ENCODE measurements at regions not wholly inside any gene's neighbourhood (a gene's known extent, or its start where the extent isn't known, plus 50 kb on each side); places are given as distances from the start of the nearest gene placed in this dataset.

DNA sequence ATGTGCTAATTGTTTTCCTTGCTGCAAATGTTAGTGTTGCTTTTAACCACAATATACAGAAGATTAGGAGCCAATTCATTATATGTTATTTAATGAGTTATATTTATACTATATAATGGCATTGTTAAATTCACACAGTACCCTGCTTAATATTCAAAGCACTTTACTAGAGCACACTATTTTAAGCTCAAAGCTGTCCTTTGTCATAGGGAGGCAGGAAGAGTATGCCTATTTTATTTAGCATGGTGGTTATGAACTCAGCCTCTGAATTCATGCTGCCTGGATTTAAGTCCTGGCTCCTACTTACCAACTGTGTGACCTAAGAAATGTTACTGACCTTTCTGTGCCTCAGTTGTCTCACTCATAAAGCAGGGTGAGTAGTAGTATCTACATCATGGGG lies 80.5 kb downstream of the FASTKD2 start:
- no peak overlapping the region for H3K4me3 ChIP-seq
- H3K27me3 ChIP-seq, result no peaks in the 10 kb centered on the region
- no peaks in the 10 kb centered on the region; the same call in 1 of the 2 replicates for H3K36me3 ChIP-seq
- no peak for DNase-seq
- no peaks in the 10 kb centered on the region; the same call in 1 of the 2 replicates for H3K9me3 ChIP-seq

DNA sequence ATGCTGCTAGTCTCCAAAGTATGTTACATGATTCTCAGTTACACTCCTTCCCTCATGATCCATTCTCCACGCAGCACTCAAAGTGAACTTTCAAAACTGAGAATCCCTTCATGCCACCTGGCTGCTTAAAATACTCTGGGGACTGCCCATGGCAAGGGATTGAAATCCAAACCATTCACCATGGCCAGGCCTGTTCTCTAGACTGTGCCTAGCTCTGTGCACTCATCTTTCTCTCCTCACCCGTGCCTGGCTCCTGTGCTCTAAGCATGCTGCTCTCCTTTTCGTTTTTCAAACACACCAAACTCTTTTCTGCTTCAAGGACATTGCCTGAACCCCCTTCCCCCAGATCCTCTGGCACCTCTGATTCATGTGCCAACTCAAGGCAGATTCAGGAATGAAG lies 80.9 kb downstream of the FASTKD2 start:
- H3K27me3 ChIP-seq, result no peaks in the 10 kb centered on the region
- H3K4me3 ChIP-seq, result no peak overlapping the region
- H3K36me3 ChIP-seq, result no peaks in the 10 kb centered on the region; the same call in 1 of the 2 replicates
- no peak for DNase-seq
- H3K9me3 ChIP-seq, result no peaks in the 10 kb centered on the region; the same call in 1 of the 2 replicates

DNA sequence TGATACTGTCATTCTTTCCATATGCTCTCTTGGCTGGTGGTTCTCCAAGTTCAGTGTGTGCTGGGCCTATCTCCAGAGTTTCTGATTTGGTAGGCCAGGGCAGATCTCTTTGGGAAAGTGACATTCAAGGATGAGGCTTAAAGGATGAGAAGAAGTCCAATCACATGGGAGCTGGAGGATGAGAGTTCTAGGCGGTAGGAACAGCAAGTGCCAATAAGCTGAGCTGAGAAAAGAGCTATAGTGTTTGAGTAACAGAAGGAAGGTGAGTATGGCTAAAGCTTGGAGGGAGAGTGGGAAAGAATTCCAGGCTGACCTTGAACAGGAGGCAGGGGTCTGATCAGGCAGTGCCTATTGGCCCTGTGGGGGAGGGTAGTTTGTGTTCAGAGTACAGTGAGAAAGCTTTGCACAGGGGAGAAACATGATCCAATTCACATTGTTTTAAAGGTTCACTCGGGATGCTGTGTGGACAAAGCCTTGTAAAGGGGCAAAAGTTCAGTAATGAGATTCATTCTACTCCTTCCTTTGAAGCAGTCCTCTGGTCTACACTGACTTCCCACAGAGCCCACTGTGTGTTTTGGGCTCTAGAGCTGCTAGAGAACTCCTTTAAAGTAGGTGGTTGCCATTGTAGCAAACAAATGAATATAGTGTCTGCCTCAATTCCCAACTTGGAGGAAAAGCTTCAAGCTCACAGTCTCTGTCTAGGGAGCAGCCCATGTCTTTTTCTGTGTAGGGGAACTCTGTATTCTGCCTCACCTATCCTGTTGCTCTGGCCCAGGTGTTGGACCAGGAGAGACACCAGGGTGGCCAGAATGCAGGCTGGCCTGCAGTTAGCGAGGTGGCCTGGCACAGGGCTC lies 81.8 kb downstream of the FASTKD2 start:
- H3K9me3 ChIP-seq, result no peaks in the 10 kb centered on the region; the same call in 1 of the 2 replicates
- no peaks in the 10 kb centered on the region for H3K27me3 ChIP-seq
- H3K4me3 ChIP-seq, result no peak overlapping the region
- H3K36me3 ChIP-seq, result no peaks in the 10 kb centered on the region; the same call in 1 of the 2 replicates
- peak; percentile 8 for DNase-seq

DNA sequence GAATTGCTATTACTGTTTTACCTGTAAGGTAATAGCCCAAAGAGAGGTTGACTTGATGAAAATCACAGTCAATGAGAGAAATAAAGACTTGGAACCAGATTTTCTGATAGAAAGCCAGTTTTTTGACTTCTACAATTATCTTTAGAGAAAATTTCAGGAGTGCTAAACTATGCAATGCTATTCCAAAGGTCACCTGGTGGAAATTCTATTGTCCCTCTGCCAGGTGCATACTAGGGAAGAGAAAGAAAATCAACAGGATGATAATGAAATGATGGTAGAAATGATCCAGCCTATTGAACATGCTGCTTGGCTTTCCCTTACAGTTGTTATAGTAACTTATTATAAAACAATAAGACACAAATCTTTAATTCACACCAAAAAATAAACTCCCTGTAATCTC lies 85.0 kb downstream of the FASTKD2 start:
- DNase-seq, result no peak
- H3K4me3 ChIP-seq, result no peak overlapping the region

DNA sequence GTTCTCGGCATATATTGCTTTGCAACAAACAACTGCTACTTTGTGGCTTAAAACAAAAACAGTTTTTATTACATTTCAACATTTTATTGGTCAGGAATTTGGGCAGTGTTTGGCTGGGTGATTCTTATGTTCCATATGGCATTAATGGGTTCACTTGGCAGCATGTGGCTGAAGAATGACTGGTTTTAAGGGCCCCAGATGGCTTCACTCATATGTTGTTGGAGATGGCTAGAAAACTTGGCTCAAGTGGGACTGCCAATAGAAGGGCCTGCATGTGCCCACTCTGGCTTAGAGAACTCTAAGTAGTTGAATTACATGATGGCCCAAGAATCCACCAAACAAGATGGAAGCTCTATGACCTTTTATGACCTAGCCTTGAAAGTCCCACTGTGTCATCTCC lies 86.1 kb downstream of the FASTKD2 start:
- Histone ChIP-seq H3K36me3 (no peaks in the 10 kb centered on the region; the same call in 1 of the 2 replicates), H3K27me3 (no peaks in the 10 kb centered on the region), H3K9me3 (no peaks in the 10 kb centered on the region), H3K4me3 (no peak overlapping the region)
- DNase-seq, result peak; percentile 22

More for the DNA sequence above, 85.0 kb downstream of the FASTKD2 start:
- Histone ChIP-seq H3K27me3 (no peaks in the 10 kb centered on the region), H3K36me3 (no peaks in the 10 kb centered on the region; the same call in 1 of the 2 replicates), H3K9me3 (no peaks in the 10 kb centered on the region)

DNA sequence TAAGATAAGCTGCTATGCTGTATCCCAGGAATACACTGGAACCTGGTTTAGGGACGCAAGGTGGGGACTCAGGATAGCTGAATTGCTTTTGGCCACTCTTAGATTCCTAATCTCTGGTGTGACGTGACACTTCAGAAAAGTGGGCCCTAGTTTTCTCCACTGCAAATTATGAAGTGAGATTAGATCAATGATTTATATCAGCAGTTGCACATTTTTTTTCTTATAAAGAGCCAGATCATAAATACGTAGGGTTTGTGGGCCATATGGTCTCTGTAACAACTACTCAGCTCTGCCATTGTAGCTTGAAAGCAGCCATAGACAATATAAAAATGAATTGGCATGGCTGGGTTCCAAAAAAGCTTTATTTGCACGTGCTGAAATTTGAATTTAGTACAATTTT lies 85.4 kb upstream of the CPO start:
- H3K4me3 ChIP-seq, result no peak overlapping the region
- no peaks in the 10 kb centered on the region for H3K9me3 ChIP-seq
- H3K27me3 ChIP-seq, result no peaks in the 10 kb centered on the region
- no peaks in the 10 kb centered on the region; the same call in 1 of the 2 replicates for H3K36me3 ChIP-seq
- no peak for DNase-seq

DNA sequence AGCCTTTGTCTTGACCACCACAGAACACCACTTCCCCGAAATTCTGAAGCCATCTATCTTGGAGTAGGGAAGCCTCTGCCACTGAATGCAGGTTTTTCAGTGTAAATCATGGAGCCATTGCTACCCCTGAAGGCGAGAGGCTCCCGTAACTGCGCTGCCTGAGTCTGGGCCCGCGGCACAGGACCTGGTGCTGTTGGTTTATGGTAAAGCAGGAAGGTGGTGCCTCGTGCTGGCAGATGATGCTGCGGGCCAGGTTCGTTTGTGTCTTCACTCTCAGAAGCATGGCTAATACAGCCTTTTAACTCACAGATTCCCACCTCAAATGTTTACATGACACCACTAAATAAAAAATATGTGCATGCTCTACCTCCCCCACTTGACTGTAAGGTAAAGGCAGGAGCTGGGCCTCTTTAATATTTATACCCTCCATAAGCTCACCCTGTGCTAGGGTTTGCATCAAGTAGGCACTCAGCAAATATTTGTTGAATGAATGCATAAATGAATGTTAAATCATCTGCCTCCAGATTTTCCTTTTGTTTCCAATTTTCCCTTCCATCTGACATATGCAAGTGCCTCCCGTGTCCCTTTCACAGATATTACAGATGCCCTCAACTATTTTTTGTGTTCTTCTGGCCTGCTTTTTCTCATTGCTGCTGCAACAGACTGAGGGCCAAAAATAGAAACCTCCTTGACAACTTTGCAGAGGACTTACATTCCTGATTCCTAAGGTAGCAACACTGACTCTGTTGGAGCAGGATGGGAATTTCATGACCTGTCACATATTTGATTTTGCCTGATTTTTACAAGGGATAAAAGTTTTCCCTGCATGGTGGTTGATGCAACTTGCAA lies 83.5 kb upstream of the CPO start:
- Histone ChIP-seq H3K36me3 (no peaks in the 10 kb centered on the region; the same call in 1 of the 2 replicates), H3K27me3 (no peaks in the 10 kb centered on the region), H3K4me3 (no peak overlapping the region), H3K9me3 (no peaks in the 10 kb centered on the region)
- no peak for DNase-seq

DNA sequence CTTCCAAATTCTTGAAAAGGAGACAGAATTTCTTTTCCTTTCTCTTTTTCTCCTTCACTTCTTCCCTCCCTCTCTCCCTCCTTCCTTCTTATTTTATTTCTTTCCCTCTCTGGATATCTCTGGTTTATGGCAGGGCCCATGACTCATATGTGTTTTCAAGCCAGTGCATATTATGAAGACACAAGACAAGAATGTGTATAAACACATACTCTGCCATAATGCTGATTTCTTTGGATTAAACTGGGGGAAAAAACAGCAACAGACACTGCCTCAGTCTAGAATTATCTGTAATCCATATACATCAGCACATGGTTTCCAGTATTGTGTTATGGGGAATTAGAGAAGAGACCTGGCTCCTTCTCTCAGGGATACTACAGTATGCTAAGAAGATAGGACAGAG lies 82.8 kb upstream of the CPO start:
- no peaks in the 10 kb centered on the region for H3K27me3 ChIP-seq
- no peaks in the 10 kb centered on the region for H3K9me3 ChIP-seq
- H3K36me3 ChIP-seq, result no peaks in the 10 kb centered on the region
- no peak overlapping the region for H3K4me3 ChIP-seq
- DNase-seq, result peak; percentile 28

DNA sequence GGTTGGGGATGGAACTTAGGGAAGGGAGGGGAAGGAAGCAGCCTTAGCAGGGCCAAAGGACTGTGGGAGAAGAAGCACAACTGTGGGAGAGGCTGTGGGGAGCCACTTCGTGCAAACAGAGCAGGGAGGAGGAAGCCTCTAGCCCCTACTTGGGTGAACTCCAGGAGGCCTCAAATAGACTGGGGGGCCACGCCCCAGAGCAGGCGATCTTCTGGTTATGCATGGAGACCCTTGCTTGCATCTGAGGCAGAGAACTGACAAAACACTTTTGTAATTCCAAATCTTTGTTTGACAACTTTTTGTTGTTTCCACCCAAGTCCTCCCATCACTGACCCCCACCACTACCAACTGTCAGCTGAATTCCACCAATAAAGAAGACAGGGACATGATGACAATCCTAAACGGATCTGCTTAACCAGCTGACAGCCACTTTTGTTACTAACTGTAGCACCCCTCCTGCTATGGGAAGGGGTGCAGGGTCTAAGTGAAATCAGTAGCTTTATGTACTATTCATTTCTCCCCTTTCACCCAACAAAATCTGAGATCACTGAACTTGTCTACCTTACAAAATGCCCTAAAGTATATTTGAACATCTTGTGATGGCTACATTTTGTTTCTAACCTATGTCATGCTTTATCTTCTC lies 80.5 kb upstream of the CPO start:
- H3K27me3 ChIP-seq, result no peaks in the 10 kb centered on the region
- DNase-seq, result no peak
- no peak overlapping the region for H3K4me3 ChIP-seq
- H3K36me3 ChIP-seq, result no peaks in the 10 kb centered on the region
- H3K9me3 ChIP-seq, result no peaks in the 10 kb centered on the region

DNA sequence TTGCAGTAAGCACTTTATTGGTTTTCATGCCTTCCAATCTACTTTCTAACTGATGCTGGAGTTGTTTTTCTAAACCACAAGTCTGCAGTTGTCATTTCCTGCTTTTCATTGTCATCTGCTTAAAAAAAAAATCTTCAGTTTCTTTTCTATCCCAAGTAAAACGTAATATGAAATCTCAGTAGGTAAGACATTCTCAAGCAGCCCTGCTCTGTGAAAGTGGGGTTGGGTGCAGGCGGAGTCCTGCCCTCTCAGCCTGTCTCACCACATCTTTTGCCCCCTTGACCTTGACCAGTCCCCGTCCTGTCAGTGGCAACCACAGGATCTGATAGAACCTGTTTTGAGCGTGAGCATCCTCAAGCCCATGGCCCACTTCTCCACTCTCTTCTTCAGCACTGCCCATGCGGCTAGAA lies 80.0 kb upstream of the CPO start:
- no peaks in the 10 kb centered on the region for H3K36me3 ChIP-seq
- no peaks in the 10 kb centered on the region for H3K27me3 ChIP-seq
- no peak overlapping the region for H3K4me3 ChIP-seq
- H3K9me3 ChIP-seq, result no peaks in the 10 kb centered on the region
- DNase-seq, result no peak

DNA sequence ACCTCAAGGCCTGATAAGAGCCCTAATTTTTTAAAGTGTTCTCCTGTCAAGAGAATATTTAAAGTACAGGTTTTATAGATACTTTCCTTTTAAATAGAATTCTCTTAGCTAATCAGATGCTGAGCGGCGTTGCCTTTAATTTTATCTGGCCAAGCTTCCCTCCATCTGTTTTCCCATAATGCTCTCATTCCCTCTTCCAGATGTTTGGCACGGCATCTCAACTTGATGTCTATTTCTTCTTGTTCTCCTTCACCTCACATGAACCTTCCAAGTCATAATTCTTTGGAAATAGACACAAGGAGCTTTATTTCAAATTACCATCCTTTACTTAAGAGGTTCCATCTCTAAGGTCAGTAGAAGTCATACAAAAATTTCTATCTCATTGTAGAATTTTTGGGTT lies 76.1 kb upstream of the CPO start:
- Histone ChIP-seq H3K9me3 (no peaks in the 10 kb centered on the region), H3K27me3 (no peaks in the 10 kb centered on the region), H3K4me3 (no peak overlapping the region), H3K36me3 (no peaks in the 10 kb centered on the region)
- no peak for DNase-seq

DNA sequence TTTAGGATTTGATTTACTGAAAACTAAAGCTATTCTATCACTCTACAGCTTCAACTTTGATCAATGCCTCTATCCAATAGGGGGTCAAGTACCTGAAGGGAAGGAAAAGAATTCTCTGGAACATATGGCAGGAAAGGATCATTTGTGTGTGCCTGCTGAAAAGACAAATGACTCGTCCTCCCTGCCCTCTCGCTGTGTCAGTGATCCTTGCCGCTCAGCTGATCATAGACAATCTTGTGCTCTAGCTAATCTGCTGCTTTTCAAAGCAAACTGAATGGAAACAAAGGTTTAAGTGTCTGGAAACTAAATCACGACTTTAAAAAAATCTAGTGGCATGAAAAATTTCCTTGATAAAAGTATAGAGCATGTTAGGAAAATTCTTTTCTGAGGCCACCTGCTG lies 75.6 kb upstream of the CPO start:
- Histone ChIP-seq H3K27me3 (no peaks in the 10 kb centered on the region), H3K36me3 (no peaks in the 10 kb centered on the region), H3K9me3 (no peaks in the 10 kb centered on the region), H3K4me3 (no peak overlapping the region)
- no peak for DNase-seq

DNA sequence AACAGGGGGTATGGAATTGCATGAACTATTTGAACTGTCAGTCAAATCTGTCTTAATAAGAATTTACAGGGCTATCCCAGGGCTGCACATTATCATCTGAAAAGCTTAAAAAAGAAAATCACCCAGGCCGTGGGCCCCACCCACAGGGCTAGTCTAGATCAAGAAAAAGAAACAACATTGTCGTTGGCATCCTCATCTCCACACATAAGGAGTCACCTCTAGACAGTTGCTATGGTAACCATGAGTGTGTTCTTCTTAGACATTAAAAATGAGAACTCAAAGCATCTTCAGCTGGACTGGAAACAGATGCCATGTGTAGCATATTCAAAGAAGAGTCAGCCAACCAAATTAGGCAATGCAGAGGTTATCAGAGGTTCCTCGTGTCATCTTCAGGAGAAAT lies 72.3 kb upstream of the CPO start:
- Histone ChIP-seq H3K27me3 (no peaks in the 10 kb centered on the region), H3K36me3 (no peaks in the 10 kb centered on the region), H3K9me3 (no peaks in the 10 kb centered on the region), H3K4me3 (no peak overlapping the region)
- DNase-seq, result no peak

DNA sequence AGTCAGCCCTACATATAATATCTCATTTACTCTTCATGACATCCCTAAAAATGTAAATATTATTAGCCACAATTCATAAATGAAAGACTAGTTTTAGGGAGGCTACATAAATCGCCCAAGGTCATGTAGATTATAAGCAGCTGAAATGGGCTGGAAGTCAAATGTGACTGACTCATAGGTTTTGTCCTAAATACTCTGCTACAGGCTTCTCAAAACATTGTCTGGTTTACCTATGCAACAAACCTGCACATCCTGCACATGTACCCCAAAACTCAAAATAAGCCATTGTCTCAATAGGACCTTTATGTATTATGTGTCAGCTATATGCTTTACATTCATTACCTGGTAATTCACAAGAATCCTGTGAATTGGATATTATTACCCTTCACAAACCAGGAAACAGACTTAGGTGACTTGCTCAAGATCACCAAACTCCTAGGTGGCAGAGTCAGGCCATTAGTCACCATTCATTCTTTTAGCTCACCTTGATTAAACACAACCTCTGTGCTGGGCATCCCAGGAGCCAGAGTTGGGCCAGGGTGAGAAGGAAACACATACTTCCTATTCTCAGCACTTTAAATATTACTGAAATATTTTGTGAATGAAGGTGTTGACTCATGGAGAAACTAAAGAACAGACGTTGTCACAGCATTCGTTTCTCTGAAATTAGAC lies 69.4 kb upstream of the CPO start:
- no peaks in the 10 kb centered on the region for H3K36me3 ChIP-seq
- no peak for DNase-seq
- no peaks in the 10 kb centered on the region for H3K9me3 ChIP-seq
- no peaks in the 10 kb centered on the region for H3K27me3 ChIP-seq
- no peak overlapping the region for H3K4me3 ChIP-seq

DNA sequence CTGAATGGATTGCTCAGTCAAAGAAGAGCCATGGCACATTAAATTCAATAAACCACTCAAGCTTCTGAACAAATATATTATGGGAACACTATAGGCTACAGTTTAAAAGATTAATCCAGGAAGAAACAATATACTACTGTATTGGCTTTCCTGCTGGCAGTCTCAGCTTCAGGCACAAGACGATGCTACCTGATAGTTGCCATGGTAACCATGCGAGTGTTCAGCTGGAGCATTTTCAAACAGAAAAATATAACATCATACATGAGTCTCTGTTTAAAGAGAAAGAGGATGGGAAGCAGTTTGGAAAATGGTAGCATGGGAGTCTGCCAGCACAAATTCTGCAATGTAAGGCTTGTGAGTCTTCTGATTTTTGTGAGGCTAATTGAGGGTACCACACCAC lies 65.9 kb upstream of the CPO start:
- H3K9me3 ChIP-seq, result no peaks in the 10 kb centered on the region
- no peak overlapping the region for H3K4me3 ChIP-seq
- no peaks in the 10 kb centered on the region for H3K27me3 ChIP-seq
- DNase-seq, result no peak
- no peaks in the 10 kb centered on the region for H3K36me3 ChIP-seq

DNA sequence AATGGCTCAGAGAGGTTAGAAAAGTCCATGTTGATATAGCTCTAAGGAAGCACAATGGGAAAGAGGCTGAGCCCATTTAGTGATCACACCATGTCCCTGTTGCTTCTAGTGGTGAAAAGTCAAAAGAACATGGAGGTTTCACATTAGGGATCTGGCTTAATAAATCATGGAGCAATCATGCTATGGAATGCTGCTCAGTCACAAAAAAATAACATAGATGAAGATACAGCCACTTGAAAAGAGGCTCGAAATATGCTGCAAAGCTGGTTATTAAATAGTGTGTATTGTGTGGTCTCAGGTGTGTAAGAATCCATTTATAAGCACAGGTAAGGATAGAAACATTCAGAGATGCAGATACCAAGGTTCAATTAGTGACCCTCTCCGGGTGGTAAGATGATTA lies 63.6 kb upstream of the CPO start:
- no peak for DNase-seq
- H3K27me3 ChIP-seq, result no peaks in the 10 kb centered on the region
- no peaks in the 10 kb centered on the region for H3K9me3 ChIP-seq
- H3K36me3 ChIP-seq, result no peaks in the 10 kb centered on the region
- H3K4me3 ChIP-seq, result no peak overlapping the region

All from MG63 (cell line).